Endothelial cell (in vitro differentiated cells): ENCODE measurements at regions not wholly inside any gene's neighbourhood (a gene's known extent, or its start where the extent isn't known, plus 50 kb on each side); places are given as distances from the start of the nearest gene placed in this dataset.

Experiments
- DNase-seq: peaks from one replicate; pipeline ENCODE4 v3.0.0; 2021; ENCODE audit warnings: low spot score
- H3K27ac Mint-ChIP-seq: one replicate; pipeline ENCODE4 v1.8.0; 2021; ENCODE audit warnings: mixed read lengths, inconsistent platforms; ENCODE audit not compliant: unreplicated experiment
- H3K27me3 Mint-ChIP-seq: one replicate; pipeline ENCODE4 v1.8.0; 2021; ENCODE audit warnings: mild to moderate bottlenecking, moderate library complexity, mixed read lengths, inconsistent platforms; ENCODE audit not compliant: unreplicated experiment
- H3K36me3 Mint-ChIP-seq: one replicate; pipeline ENCODE4 v1.8.0; 2021; ENCODE audit warnings: mild to moderate bottlenecking, low read depth, mixed read lengths, inconsistent platforms; ENCODE audit not compliant: unreplicated experiment
- H3K4me1 Mint-ChIP-seq: one replicate; pipeline ENCODE4 v1.8.0; 2021; ENCODE audit warnings: mild to moderate bottlenecking, mixed read lengths, inconsistent platforms; ENCODE audit not compliant: unreplicated experiment
- H3K4me3 Mint-ChIP-seq: one replicate; pipeline ENCODE4 v1.8.0; 2021; ENCODE audit warnings: mild to moderate bottlenecking, mixed read lengths, inconsistent platforms; ENCODE audit not compliant: unreplicated experiment
- H3K9me3 Mint-ChIP-seq: one replicate; pipeline ENCODE4 v1.8.0; 2021; ENCODE audit warnings: mixed read lengths, inconsistent platforms; ENCODE audit not compliant: unreplicated experiment
- CTCF ChIP-seq: fragments of 200-600 bp; sonication (generic); IDR thresholded peaks from one replicate; pipeline ENCODE4 v1.5.0; 2021; ENCODE audit warnings: antibody characterized with exemption; ENCODE audit not compliant: unreplicated experiment

DNA sequence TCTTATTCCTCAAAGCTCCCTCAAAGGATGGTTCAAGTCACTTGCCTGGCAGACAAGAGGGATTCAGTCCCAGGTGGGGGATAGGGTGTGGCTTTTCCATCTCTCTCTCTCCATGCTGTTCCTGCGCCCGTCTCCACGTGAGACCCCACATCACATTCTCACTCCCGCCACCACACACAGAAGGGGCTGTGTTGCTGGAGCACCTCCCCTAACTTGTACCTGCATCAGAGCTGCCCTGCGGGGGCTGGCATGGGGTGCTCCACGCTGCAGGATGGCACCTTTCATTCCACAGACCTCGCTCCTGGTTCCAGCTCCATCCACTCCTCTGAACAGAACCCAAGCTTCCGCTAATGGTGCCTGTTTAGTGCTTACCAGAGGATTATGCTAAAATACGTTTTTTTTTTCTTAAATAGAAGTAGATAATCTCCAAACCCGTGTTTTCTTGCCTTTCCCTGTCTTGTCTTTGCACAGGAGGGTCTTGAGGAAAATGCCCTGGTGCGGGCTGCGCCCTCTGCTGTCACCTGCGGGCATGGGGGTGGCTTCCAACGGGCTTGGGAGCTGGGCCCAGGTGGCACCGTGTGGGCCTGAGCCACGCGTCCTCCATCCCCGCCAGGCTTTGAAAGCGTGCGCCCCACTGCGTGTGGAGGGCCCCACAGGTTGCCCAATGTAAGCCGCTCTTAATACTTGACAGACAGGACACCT lies 985.6 kb downstream of the BRD1 start:
- peaks cover 5% of the 10 kb centered on the region for H3K36me3 Mint-ChIP-seq
- peaks cover 2% of the 10 kb centered on the region for H3K4me1 Mint-ChIP-seq
- H3K27ac Mint-ChIP-seq, result no peak overlapping the region
- no peak overlapping the region for H3K4me3 Mint-ChIP-seq
- peaks cover 4% of the 10 kb centered on the region for H3K27me3 Mint-ChIP-seq
- TF ChIP-seq CTCF, result no peak
- DNase-seq, result no peak
- H3K9me3 Mint-ChIP-seq, result no peaks in the 10 kb centered on the region

DNA sequence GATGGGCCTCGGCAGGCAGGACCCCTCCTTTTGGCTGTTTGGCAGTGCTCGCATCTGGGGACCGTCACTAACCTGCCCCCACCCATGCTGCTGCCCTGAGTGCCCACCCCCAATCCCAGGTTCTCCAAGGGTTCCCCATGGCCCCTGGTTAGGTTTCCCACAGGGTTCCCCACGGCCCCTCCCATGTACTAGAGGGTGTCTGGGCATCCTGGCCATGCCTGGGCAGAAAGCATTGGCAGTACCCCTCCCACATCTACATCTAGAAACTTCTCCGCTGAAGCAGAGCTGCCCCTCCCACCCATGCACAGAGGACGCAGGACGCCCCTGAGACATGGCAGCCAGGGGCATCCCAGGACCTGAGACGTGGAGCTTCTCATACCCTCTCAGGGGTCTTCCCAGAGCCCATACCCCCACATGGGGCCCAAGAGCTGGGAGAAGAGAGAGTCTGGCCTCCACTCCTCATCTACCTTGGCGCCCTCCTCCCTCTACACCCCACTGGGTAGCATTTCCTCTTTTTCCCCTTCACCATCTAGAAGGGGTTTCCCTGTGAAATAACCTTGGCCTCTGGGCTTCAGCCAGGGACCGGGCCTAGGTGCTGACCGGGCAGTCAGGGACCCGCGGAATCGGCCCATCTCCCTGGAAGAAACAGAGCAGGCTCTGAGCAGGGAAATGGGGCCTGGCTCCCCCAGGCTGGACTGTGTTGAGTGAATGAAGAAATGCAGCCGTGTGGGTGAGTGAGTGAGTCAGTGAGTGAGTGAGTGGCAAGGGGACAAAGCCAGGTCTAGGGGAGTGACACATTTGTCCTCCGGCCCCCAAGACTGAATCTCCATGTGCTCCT lies 987.3 kb downstream of the BRD1 start:
- Mint-ChIP-seq H3K36me3 (peaks cover 5% of the 10 kb centered on the region), H3K27me3 (peaks cover 6% of the 10 kb centered on the region), H3K4me1 (peaks cover 2% of the 10 kb centered on the region), H3K9me3 (no peaks in the 10 kb centered on the region), H3K4me3 (no peak overlapping the region), H3K27ac (no peak overlapping the region)
- DNase-seq, result no peak
- no peak for TF ChIP-seq CTCF

- Mint-ChIP-seq H3K4me1 (peaks cover 2% of the 10 kb centered on the region), H3K9me3 (no peaks in the 10 kb centered on the region), H3K4me3 (no peak overlapping the region), H3K36me3 (peaks cover 5% of the 10 kb centered on the region), H3K27me3 (peaks cover 6% of the 10 kb centered on the region), H3K27ac (no peak overlapping the region)
- no peak for DNase-seq
- TF ChIP-seq CTCF, result no peak
Measured at GRCh38 chr22:48838846-48839730, 988.6 kb downstream of the BRD1 start.

- Mint-ChIP-seq H3K27me3 (peaks cover 6% of the 10 kb centered on the region), H3K4me1 (peaks cover 2% of the 10 kb centered on the region), H3K36me3 (peaks cover 5% of the 10 kb centered on the region), H3K9me3 (no peaks in the 10 kb centered on the region), H3K27ac (no peak overlapping the region), H3K4me3 (no peak overlapping the region)
- no peak for TF ChIP-seq CTCF
- DNase-seq, result no peak
Measured at GRCh38 chr22:48838376-48838775, 989.3 kb downstream of the BRD1 start.
